Peyer's patch (tissue), 4 donors: ENCODE measurements at regions not wholly inside any gene's neighbourhood (a gene's known extent, or its start where the extent isn't known, plus 50 kb on each side); places are given as distances from the start of the nearest gene placed in this dataset.

Source experiments
- POLR2A ChIP-seq, 2 donors: fragments of 450-650 bp; IDR thresholded peaks; one replicate each; pipeline ENCODE4 v1.5.1; 2017; ENCODE audit warnings: antibody characterized with exemption in 2 of 2, mild to moderate bottlenecking in 2 of 2, moderate library complexity in 2 of 2
- TF ChIP-seq, protein P1 (sequence below), 6 experiments: fragments of 450-650 bp in 4 of 6; fragments of 200-600 bp in 2 of 6; sonication (generic) in 1 of 6; IDR thresholded peaks; one replicate each; pipeline ENCODE4 v1.5.1; 2017 to 2019; ENCODE audit warnings: antibody characterized with exemption in 6 of 6, mild to moderate bottlenecking in 3 of 6, moderate library complexity in 1 of 6

DNA sequence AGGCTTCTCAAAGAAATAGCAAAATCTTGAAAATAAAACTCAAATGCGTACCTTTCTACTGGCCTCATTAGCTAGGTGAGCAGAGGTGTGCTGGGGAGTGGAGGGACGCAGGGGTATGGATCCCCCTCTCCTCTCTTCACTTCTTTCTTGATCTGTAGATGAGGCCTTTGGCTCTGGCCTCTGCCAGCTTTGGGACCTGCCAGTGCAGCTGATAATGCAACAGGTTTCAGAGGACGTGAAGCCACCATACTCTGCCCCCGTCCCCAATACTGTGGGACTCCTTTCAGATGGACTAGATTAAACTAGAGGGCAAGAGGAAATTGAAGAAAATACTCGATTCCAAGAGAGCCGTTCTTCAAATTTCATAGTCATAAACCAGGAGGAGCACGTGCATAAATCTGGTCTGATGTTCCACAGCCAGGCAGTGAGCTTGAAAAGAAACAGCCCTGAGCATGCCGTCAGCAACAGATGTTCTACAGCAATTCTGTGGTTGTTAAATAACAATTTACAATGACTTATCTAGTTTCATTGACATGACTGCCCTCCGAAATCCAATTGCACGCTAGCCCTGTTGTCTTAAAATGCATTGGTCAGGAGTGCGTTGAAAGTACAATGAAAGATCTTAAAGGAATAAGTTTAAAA lies 245.3 kb upstream of the FOXQ1 start:
- TF ChIP-seq, protein P1, sequence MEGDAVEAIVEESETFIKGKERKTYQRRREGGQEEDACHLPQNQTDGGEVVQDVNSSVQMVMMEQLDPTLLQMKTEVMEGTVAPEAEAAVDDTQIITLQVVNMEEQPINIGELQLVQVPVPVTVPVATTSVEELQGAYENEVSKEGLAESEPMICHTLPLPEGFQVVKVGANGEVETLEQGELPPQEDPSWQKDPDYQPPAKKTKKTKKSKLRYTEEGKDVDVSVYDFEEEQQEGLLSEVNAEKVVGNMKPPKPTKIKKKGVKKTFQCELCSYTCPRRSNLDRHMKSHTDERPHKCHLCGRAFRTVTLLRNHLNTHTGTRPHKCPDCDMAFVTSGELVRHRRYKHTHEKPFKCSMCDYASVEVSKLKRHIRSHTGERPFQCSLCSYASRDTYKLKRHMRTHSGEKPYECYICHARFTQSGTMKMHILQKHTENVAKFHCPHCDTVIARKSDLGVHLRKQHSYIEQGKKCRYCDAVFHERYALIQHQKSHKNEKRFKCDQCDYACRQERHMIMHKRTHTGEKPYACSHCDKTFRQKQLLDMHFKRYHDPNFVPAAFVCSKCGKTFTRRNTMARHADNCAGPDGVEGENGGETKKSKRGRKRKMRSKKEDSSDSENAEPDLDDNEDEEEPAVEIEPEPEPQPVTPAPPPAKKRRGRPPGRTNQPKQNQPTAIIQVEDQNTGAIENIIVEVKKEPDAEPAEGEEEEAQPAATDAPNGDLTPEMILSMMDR (IDR thresholded peaks at IDR 0.05) = no peak
- TF ChIP-seq POLR2A (IDR thresholded peaks at IDR 0.05) = no peak
